SU-DHL-6 (cell line): ENCODE measurements at regions not wholly inside any gene's neighbourhood (a gene's known extent, or its start where the extent isn't known, plus 50 kb on each side); places are given as distances from the start of the nearest gene placed in this dataset.

Experiments
- H2AFZ ChIP-seq: fragments of 200-600 bp; sonication (generic); 2 replicates; pipeline ENCODE4 v1.6.1; 2014; ENCODE audit warnings: low read depth, mild to moderate bottlenecking, moderate library complexity, mixed read lengths, antibody characterized with exemption, low read length; ENCODE audit not compliant: severe bottlenecking
- H3F3A ChIP-seq: fragments of 200-600 bp; shearing (Covaris generic); 2 replicates; pipeline ENCODE4 v1.6.0; 2016; ENCODE audit warnings: antibody characterized with exemption, mild to moderate bottlenecking; ENCODE audit not compliant: insufficient read depth
- H3K27ac ChIP-seq: fragments of 200-600 bp; sonication (generic); 2 replicates; pipeline ENCODE4 v1.5.1; 2016; ENCODE audit warnings: low read depth, mild to moderate bottlenecking, low read length, moderate library complexity, mixed read lengths
- H3K27me3 ChIP-seq: fragments of 200-600 bp; sonication (generic), shearing (Covaris generic); 2 replicates; pipeline ENCODE4 v1.6.0; 2014; ENCODE audit warnings: mild to moderate bottlenecking, low read length
- H3K36me3 ChIP-seq: fragments of 200-600 bp; sonication (generic); 2 replicates; pipeline ENCODE4 v1.6.1; 2014; ENCODE audit warnings: mild to moderate bottlenecking, low read length, mixed read lengths
- H3K4me2 ChIP-seq: fragments of 300-600, 200-600 bp; shearing (Covaris generic), sonication (generic); 2 replicates; pipeline ENCODE4 v1.6.0; 2014; ENCODE audit warnings: low read length, low read depth, mild to moderate bottlenecking; ENCODE audit not compliant: poor library complexity, severe bottlenecking
- H3K4me3 ChIP-seq: fragments of 200-600 bp; sonication (generic); 2 replicates; pipeline ENCODE4 v1.5.1; 2014; ENCODE audit warnings: antibody characterized with exemption, low read length, mild to moderate bottlenecking, mixed read lengths; ENCODE audit not compliant: insufficient read depth, poor library complexity, severe bottlenecking
- H3K79me2 ChIP-seq: fragments of 200-600 bp; sonication (generic); 2 replicates; pipeline ENCODE4 v1.6.1; 2014; ENCODE audit warnings: mild to moderate bottlenecking, low read length, moderate library complexity; ENCODE audit not compliant: insufficient read depth
- H3K9ac ChIP-seq: fragments of 200-600 bp; sonication (generic); 2 replicates; pipeline ENCODE4 v1.7.0; 2014; ENCODE audit warnings: mild to moderate bottlenecking, low read length
- H3K9me2 ChIP-seq: fragments of 200-600 bp; sonication (generic); replicated peaks from 2 replicates; pipeline ENCODE4 v1.6.1; 2014; ENCODE audit warnings: low read length; ENCODE audit not compliant: insufficient read depth
- H3K9me3 ChIP-seq: fragments of 200-600 bp; sonication (generic); 2 replicates; pipeline ENCODE4 v1.6.1; 2014; ENCODE audit warnings: low read length, mixed read lengths; ENCODE audit not compliant: insufficient read depth
- H4K20me1 ChIP-seq: fragments of 200-600 bp; sonication (generic); 2 replicates; pipeline ENCODE4 v1.6.1; 2014; ENCODE audit warnings: low read depth, mild to moderate bottlenecking, antibody characterized with exemption, low read length, moderate library complexity, mixed read lengths
- EZH2phosphoT487 ChIP-seq: fragments of 200-600 bp; sonication (generic), shearing (Covaris generic); conservative IDR thresholded peaks from 2 replicates; pipeline ENCODE4 v1.6.1; 2018; ENCODE audit warnings: mild to moderate bottlenecking, antibody characterized with exemption, low read length, moderate library complexity, mixed read lengths
- TF ChIP-seq, protein P1 (sequence below): fragments of 200-600 bp; sonication (generic); IDR thresholded peaks from one replicate; pipeline ENCODE4 v1.5.1; 2017; ENCODE audit warnings: antibody characterized with exemption, mild to moderate bottlenecking, low read length, moderate library complexity; ENCODE audit not compliant: insufficient read depth, poor library complexity, severe bottlenecking

DNA sequence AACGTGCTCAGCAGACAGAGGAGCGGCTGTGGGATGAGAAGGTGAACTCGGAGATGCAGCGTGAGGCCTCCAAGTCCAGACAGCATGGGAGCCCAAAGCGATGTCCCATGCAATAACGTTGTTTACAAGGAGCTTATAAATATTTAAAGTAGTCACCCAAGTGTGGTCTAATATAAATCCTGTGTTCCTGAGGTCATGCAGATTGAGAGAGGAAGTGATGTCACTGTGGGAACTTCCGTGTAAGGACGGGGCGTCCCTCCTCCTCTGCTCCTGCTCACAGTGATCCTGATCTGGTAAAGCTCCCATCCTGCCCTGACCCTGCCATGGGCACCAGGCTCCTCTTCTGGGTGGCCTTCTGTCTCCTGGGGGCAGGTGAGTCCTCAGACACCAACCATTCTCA, 94.7 kb upstream of the PRSS58 start:
- H3F3A ChIP-seq: no peaks in the 10 kb centered on the region
- H3K27ac ChIP-seq: no peak overlapping the region
- H3K9me3 ChIP-seq: no peaks in the 10 kb centered on the region
- TF ChIP-seq, protein P1, sequence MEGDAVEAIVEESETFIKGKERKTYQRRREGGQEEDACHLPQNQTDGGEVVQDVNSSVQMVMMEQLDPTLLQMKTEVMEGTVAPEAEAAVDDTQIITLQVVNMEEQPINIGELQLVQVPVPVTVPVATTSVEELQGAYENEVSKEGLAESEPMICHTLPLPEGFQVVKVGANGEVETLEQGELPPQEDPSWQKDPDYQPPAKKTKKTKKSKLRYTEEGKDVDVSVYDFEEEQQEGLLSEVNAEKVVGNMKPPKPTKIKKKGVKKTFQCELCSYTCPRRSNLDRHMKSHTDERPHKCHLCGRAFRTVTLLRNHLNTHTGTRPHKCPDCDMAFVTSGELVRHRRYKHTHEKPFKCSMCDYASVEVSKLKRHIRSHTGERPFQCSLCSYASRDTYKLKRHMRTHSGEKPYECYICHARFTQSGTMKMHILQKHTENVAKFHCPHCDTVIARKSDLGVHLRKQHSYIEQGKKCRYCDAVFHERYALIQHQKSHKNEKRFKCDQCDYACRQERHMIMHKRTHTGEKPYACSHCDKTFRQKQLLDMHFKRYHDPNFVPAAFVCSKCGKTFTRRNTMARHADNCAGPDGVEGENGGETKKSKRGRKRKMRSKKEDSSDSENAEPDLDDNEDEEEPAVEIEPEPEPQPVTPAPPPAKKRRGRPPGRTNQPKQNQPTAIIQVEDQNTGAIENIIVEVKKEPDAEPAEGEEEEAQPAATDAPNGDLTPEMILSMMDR: no peak
- no peak for TF ChIP-seq EZH2phosphoT487
- no peak overlapping the region for H3K4me2 ChIP-seq
- H3K9me2 ChIP-seq: no peaks in the 10 kb centered on the region
- no peak overlapping the region for H3K4me3 ChIP-seq
- no peak overlapping the region for H3K9ac ChIP-seq
- H3K79me2 ChIP-seq: no peaks in the 10 kb centered on the region
- no peaks in the 10 kb centered on the region for H4K20me1 ChIP-seq
- H2AFZ ChIP-seq: no peak overlapping the region
- H3K27me3 ChIP-seq: no peaks in the 10 kb centered on the region
- H3K36me3 ChIP-seq: no peaks in the 10 kb centered on the region

GRCh38 chr7:142351145-142351544, 93.3 kb upstream of the PRSS58 start:
- Histone ChIP-seq H3F3A (no peaks in the 10 kb centered on the region), H3K9ac (no peak overlapping the region), H4K20me1 (no peaks in the 10 kb centered on the region), H3K4me3 (no peak overlapping the region), H2AFZ (no peak overlapping the region), H3K9me3 (no peaks in the 10 kb centered on the region), H3K27ac (no peak overlapping the region), H3K36me3 (no peaks in the 10 kb centered on the region), H3K27me3 (no peaks in the 10 kb centered on the region), H3K4me2 (no peak overlapping the region), H3K79me2 (no peaks in the 10 kb centered on the region), H3K9me2 (no peaks in the 10 kb centered on the region)
- no peak for TF ChIP-seq EZH2phosphoT487
- TF ChIP-seq, protein P1: no peak

DNA sequence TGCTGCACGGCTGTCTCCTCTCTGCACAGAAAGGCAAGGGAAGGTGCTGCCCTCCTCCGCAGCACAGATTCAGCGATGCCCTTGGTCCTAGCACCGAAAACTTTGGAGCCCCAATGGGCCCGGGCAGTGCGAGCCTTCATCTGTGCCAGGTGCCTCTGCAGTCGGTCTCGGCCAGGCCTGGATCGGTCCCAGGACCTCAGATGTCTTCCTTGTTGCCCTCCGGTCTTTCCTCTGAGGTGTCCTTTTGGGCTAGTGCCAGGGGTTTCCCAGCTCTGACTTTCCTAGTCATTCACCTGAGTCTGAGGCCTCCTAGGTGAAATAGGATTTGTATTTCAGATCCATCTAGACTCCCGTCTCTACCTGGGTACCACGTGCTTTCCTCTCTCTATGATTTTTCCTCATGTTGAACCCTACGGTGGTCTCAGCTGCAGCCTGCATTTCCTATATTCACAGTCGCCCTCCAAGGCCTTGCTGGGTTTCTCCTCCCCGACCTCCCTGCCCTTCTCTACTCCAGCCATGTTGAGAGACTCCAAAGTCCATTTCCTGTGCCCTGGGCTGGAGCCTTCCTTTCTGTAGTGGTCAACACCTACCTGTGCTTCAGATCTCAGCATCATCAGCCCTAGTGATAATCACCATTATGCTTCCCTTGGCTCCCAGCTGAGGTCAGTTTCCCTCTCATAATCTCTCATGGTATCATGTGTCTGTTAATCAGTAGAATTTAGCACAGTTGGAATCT, 92.0 kb upstream of the PRSS58 start:
- Histone ChIP-seq H3F3A (no peaks in the 10 kb centered on the region), H3K4me3 (no peak overlapping the region), H3K36me3 (no peaks in the 10 kb centered on the region), H3K79me2 (no peaks in the 10 kb centered on the region), H3K9me3 (no peaks in the 10 kb centered on the region), H3K4me2 (no peak overlapping the region), H4K20me1 (no peaks in the 10 kb centered on the region), H3K9me2 (no peaks in the 10 kb centered on the region), H3K27me3 (no peaks in the 10 kb centered on the region), H2AFZ (no peak overlapping the region), H3K27ac (no peak overlapping the region), H3K9ac (no peak overlapping the region)
- TF ChIP-seq, protein P1: no peak
- no peak for TF ChIP-seq EZH2phosphoT487
